MCF 10A (cell line): ENCODE measurements at regions not wholly inside any gene's neighbourhood (a gene's known extent, or its start where the extent isn't known, plus 50 kb on each side); places are given as distances from the start of the nearest gene placed in this dataset.

ENCODE experiments used
- BruUV-seq: library from RNA; stranded (reverse); fragments of 400-500 nt; replicated peaks from 2 replicates; lab custom pipeline; 2021; lab: Mats Ljungman, UMichigan
- CTCF ChIA-PET: fragments of 300-600 bp; sonication (Branson Sonifier 250); formaldehyde crosslinking; extraction: SDS; loops from one replicate; lab custom pipeline; 2021; ENCODE audit warnings: antibody characterized with exemption, inconsistent platforms; lab: Yijun Ruan, JAX
- POLR2A ChIA-PET: fragments of 300-600, 350-650 bp; sonication (Branson Sonifier 250); formaldehyde crosslinking; extraction: SDS; loops from one replicate; lab custom pipeline; 2020; ENCODE audit warnings: antibody characterized with exemption, inconsistent platforms; lab: Yijun Ruan, JAX
- DNase-seq: peaks from one replicate; pipeline ENCODE4 v3.0.0-alpha.2; 2018; ENCODE audit not compliant: unreplicated experiment
- H3K27ac Mint-ChIP-seq: one replicate; pipeline ENCODE4 v1.8.0; 2022; ENCODE audit warnings: mild to moderate bottlenecking, low read depth, mixed read lengths; ENCODE audit not compliant: unreplicated experiment
- H3K27me3 Mint-ChIP-seq: one replicate; pipeline ENCODE4 v1.8.0; 2022; ENCODE audit warnings: mixed read lengths; ENCODE audit not compliant: insufficient read depth, unreplicated experiment
- H3K36me3 Mint-ChIP-seq: one replicate; pipeline ENCODE4 v1.8.0; 2022; ENCODE audit warnings: mild to moderate bottlenecking, moderate library complexity, mixed read lengths; ENCODE audit not compliant: insufficient read depth, unreplicated experiment
- H3K4me1 Mint-ChIP-seq: one replicate; pipeline ENCODE4 v1.8.0; 2022; ENCODE audit warnings: mixed read lengths; ENCODE audit not compliant: insufficient read depth, unreplicated experiment
- H3K4me3 Mint-ChIP-seq: one replicate; pipeline ENCODE4 v1.8.0; 2022; ENCODE audit warnings: mild to moderate bottlenecking, moderate library complexity, mixed read lengths; ENCODE audit not compliant: unreplicated experiment
- H3K9me3 Mint-ChIP-seq: one replicate; pipeline ENCODE4 v1.8.0; 2022; ENCODE audit warnings: mixed read lengths; ENCODE audit not compliant: unreplicated experiment
- CTCF ChIP-seq: fragments of 200-600 bp; IDR thresholded peaks from one replicate; pipeline ENCODE4 v1.8.0; 2022; ENCODE audit warnings: antibody characterized with exemption, mild to moderate bottlenecking; ENCODE audit not compliant: unreplicated experiment
- intact Hi-C: fragments of 100-400 bp; cut with micrococcal nuclease; formaldehyde crosslinking; loops from 2 replicates; pipeline ENCODE4 v1.14.1; 2022

- CTCF ChIA-PET: no interaction called here
- no peak for DNase-seq
- H3K36me3 Mint-ChIP-seq: no peaks in the 10 kb centered on the region
- H3K27ac Mint-ChIP-seq: no peak overlapping the region
- BruUV-seq: no TSS peak
- no peaks in the 10 kb centered on the region for H3K4me1 Mint-ChIP-seq
- H3K27me3 Mint-ChIP-seq: no peaks in the 10 kb centered on the region
- peaks cover 19% of the 10 kb centered on the region for H3K9me3 Mint-ChIP-seq
- TF ChIP-seq CTCF: no peak
- POLR2A ChIA-PET: no interaction called here
- no peak overlapping the region for H3K4me3 Mint-ChIP-seq
- intact Hi-C loops: no loop called here
Observed at GRCh38 chr13:88104576-88104975, 433.4 kb downstream of the SLITRK5 start.

- no peak overlapping the region for H3K27ac Mint-ChIP-seq
- no peak overlapping the region for H3K4me3 Mint-ChIP-seq
- no TSS peak for BruUV-seq
- peaks cover 6% of the 10 kb centered on the region for H3K9me3 Mint-ChIP-seq
- DNase-seq: no peak
- CTCF ChIA-PET: no interaction called here
- intact Hi-C loops: no loop called here
- POLR2A ChIA-PET: no interaction called here
- no peaks in the 10 kb centered on the region for H3K4me1 Mint-ChIP-seq
- no peaks in the 10 kb centered on the region for H3K36me3 Mint-ChIP-seq
- H3K27me3 Mint-ChIP-seq: no peaks in the 10 kb centered on the region
- no peak for TF ChIP-seq CTCF
Observed at GRCh38 chr13:88107570-88107969, 436.4 kb downstream of the SLITRK5 start.

- DNase-seq: no peak
- no TSS peak for BruUV-seq
- TF ChIP-seq CTCF: no peak
- intact Hi-C loops: no loop called here
- CTCF ChIA-PET: no interaction called here
- no peaks in the 10 kb centered on the region for H3K4me1 Mint-ChIP-seq
- no peaks in the 10 kb centered on the region for H3K27me3 Mint-ChIP-seq
- no peak overlapping the region for H3K27ac Mint-ChIP-seq
- no peaks in the 10 kb centered on the region for H3K9me3 Mint-ChIP-seq
- POLR2A ChIA-PET: no interaction called here
- no peaks in the 10 kb centered on the region for H3K36me3 Mint-ChIP-seq
- no peak overlapping the region for H3K4me3 Mint-ChIP-seq
Observed at GRCh38 chr13:88112526-88112925, 441.4 kb downstream of the SLITRK5 start.

GRCh38 chr13:88115976-88116375 is 444.8 kb downstream of the SLITRK5 start:
- no TSS peak for BruUV-seq
- no peaks in the 10 kb centered on the region for H3K27me3 Mint-ChIP-seq
- TF ChIP-seq CTCF: no peak
- H3K4me3 Mint-ChIP-seq: no peak overlapping the region
- POLR2A ChIA-PET: interaction anchor here (0.7 kb wide), 1 partner anchor 64 kb away, joined by 3 read pairs; no protein-coding TSS in a partner anchor
- H3K9me3 Mint-ChIP-seq: no peaks in the 10 kb centered on the region
- CTCF ChIA-PET: no interaction called here
- H3K4me1 Mint-ChIP-seq: no peaks in the 10 kb centered on the region
- no peak for DNase-seq
- H3K27ac Mint-ChIP-seq: no peak overlapping the region
- intact Hi-C loops: no loop called here
- H3K36me3 Mint-ChIP-seq: no peaks in the 10 kb centered on the region
